ENCODE measurements at regions not wholly inside any gene's neighbourhood (a gene's known extent, or its start where the extent isn't known, plus 50 kb on each side); places are given as distances from the start of the nearest gene placed in this dataset.
"Not testable (repeated sequence)": the region's sequence is repeated elsewhere in the genome, so short reads cannot be mapped to it uniquely, and the experiment has no call there.

- H3K36me3 Mint-ChIP-seq (ENCODE audit: insufficient read depth in 1 of 3, low read depth in 3 of 3) = no peaks in the 10 kb centered on the region; a peak in 3 of 7 replicates
- no peak overlapping the region for H3K4me2 ChIP-seq (ENCODE audit: insufficient read depth, insufficient read length, low read length)
- H3K56ac ChIP-seq (ENCODE audit: insufficient read length, low read depth, low read length) = no peak overlapping the region
- H4K8ac ChIP-seq (replicated peaks; ENCODE audit: insufficient read length, low read depth, low read length) = no peak overlapping the region
- no peaks in the 10 kb centered on the region for H3K27me3 ChIP-seq (ENCODE audit: insufficient read depth, low read length)
- H3K27ac ChIP-seq (ENCODE audit: insufficient read length, low read depth, low read length) = no peak overlapping the region
- H2BK120ac ChIP-seq (ENCODE audit: low read depth, low read length, poor library complexity, severe bottlenecking) = no peak overlapping the region
- no peaks in the 10 kb centered on the region for H3K4me1 Mint-ChIP-seq
- H2BK5ac ChIP-seq (ENCODE audit: insufficient read length, low read length) = no peak overlapping the region
- peaks cover 0 to 4% of the 10 kb centered on the region in 2 experiments; a peak in 3 of 5 replicates for H3K9me3 Mint-ChIP-seq
- no peak overlapping the region for H2AFZ ChIP-seq (ENCODE audit: low read length)
- H3K4ac ChIP-seq (ENCODE audit: low read depth, low read length) = no peak overlapping the region
- no CpG with 5 or more reads among the region's 2 CpGs for WGBS (ENCODE audit: extremely low coverage, insufficient read length, low lambda C conversion rate)
- no peaks in the 10 kb centered on the region for H3K23me2 ChIP-seq (ENCODE audit: insufficient read length, low read depth, low read length, poor library complexity, severe bottlenecking)
- no peak overlapping the region for H3K9ac ChIP-seq (ENCODE audit: extremely low read depth, insufficient read length, low read length)
- H3K79me2 ChIP-seq (ENCODE audit: insufficient read depth, low read length) = no peaks in the 10 kb centered on the region
- no peak overlapping the region for H3K4me3 Mint-ChIP-seq
- H2BK15ac ChIP-seq (ENCODE audit: low read depth, low read length) = no peak overlapping the region
- no peak overlapping the region for H2AK5ac ChIP-seq (ENCODE audit: insufficient read length, low read length)
- H3K9me3 ChIP-seq (ENCODE audit: control insufficient read depth, low read depth, low read length) = no peaks in the 10 kb centered on the region
- H4K20me1 ChIP-seq (ENCODE audit: control insufficient read depth, insufficient read depth, insufficient read length) = no peaks in the 10 kb centered on the region
- peak; percentile 51 for TF ChIP-seq CTCF (conservative IDR thresholded peaks at IDR 0.05)
- no peak overlapping the region for H3T11ph ChIP-seq (ENCODE audit: low read length)
- H4K5ac ChIP-seq (ENCODE audit: insufficient read length, low read depth, low read length) = no peak overlapping the region
- H2BK20ac ChIP-seq (ENCODE audit: low read depth, low read length, poor library complexity, severe bottlenecking) = no peak overlapping the region
- no peak overlapping the region for H3K23ac ChIP-seq (ENCODE audit: insufficient read length, low read depth, low read length)
- no peak for DNase-seq
- H3K79me1 ChIP-seq (ENCODE audit: insufficient read depth, low read depth, low read length, poor library complexity, severe bottlenecking) = no peaks in the 10 kb centered on the region
- no peaks in the 10 kb centered on the region; the same call in 1 of the 2 replicates for H3K27me3 Mint-ChIP-seq (ENCODE audit: low read depth)
- no peaks in the 10 kb centered on the region for H3K4me1 ChIP-seq (ENCODE audit: insufficient read depth, low read length)
- no peak overlapping the region for H4K91ac ChIP-seq (ENCODE audit: insufficient read length, low read depth, low read length)
- no peak overlapping the region for H2BK12ac ChIP-seq (ENCODE audit: insufficient read length, low read depth, low read length)
- H3K27ac Mint-ChIP-seq = no peak overlapping the region
- no peak overlapping the region for H3K18ac ChIP-seq (ENCODE audit: insufficient read length, low read depth, low read length)
- no peak overlapping the region for H3K14ac ChIP-seq (ENCODE audit: insufficient read depth, low read length)
Observed at GRCh38 chr16:13848795-13849194, 71.2 kb upstream of the ERCC4 start.

GRCh38 chr16:13850173-13850572 is 69.8 kb upstream of the ERCC4 start:
- no CpG with 5 or more reads among the region's 4 CpGs for WGBS (ENCODE audit: extremely low coverage, insufficient read length, low lambda C conversion rate)
- not testable (repeated sequence) for H2BK20ac ChIP-seq (ENCODE audit: low read depth, low read length, poor library complexity, severe bottlenecking); DNase-seq; H3K9ac ChIP-seq (ENCODE audit: extremely low read depth, insufficient read length, low read length); H3K56ac ChIP-seq (ENCODE audit: insufficient read length, low read depth, low read length); H3K27ac Mint-ChIP-seq; H3K4me1 ChIP-seq (ENCODE audit: insufficient read depth, low read length); H3K79me2 ChIP-seq (ENCODE audit: insufficient read depth, low read length); H3K4ac ChIP-seq (ENCODE audit: low read depth, low read length); H2BK120ac ChIP-seq (ENCODE audit: low read depth, low read length, poor library complexity, severe bottlenecking); H4K5ac ChIP-seq (ENCODE audit: insufficient read length, low read depth, low read length); H3K9me3 Mint-ChIP-seq; H3T11ph ChIP-seq (ENCODE audit: low read length); H3K23me2 ChIP-seq (ENCODE audit: insufficient read length, low read depth, low read length, poor library complexity, severe bottlenecking); H3K18ac ChIP-seq (ENCODE audit: insufficient read length, low read depth, low read length); H3K14ac ChIP-seq (ENCODE audit: insufficient read depth, low read length); H3K9me3 ChIP-seq (ENCODE audit: control insufficient read depth, low read depth, low read length); H3K23ac ChIP-seq (ENCODE audit: insufficient read length, low read depth, low read length); H2BK15ac ChIP-seq (ENCODE audit: low read depth, low read length); H3K4me1 Mint-ChIP-seq; H3K4me2 ChIP-seq (ENCODE audit: insufficient read depth, insufficient read length, low read length); H3K36me3 Mint-ChIP-seq (ENCODE audit: insufficient read depth in 1 of 3, low read depth in 3 of 3); H2BK12ac ChIP-seq (ENCODE audit: insufficient read length, low read depth, low read length); H2AK5ac ChIP-seq (ENCODE audit: insufficient read length, low read length); H3K27ac ChIP-seq (ENCODE audit: insufficient read length, low read depth, low read length); H4K91ac ChIP-seq (ENCODE audit: insufficient read length, low read depth, low read length); H2AFZ ChIP-seq (ENCODE audit: low read length); H3K27me3 Mint-ChIP-seq (ENCODE audit: low read depth); H2BK5ac ChIP-seq (ENCODE audit: insufficient read length, low read length); H3K27me3 ChIP-seq (ENCODE audit: insufficient read depth, low read length); H3K79me1 ChIP-seq (ENCODE audit: insufficient read depth, low read depth, low read length, poor library complexity, severe bottlenecking); H3K4me3 Mint-ChIP-seq; H4K20me1 ChIP-seq (ENCODE audit: control insufficient read depth, insufficient read depth, insufficient read length); H4K8ac ChIP-seq (replicated peaks; ENCODE audit: insufficient read length, low read depth, low read length)
